Stimulated activated CD4-positive, alpha-beta T cell treated with anti-CD3 and anti-CD28 coated beads, Interleukin-4, amount 100 ng/mL, for 24 hours (primary cell): ENCODE measurements at regions not wholly inside any gene's neighbourhood (a gene's known extent, or its start where the extent isn't known, plus 50 kb on each side); places are given as distances from the start of the nearest gene placed in this dataset.
"Not testable (repeated sequence)": the region's sequence is repeated elsewhere in the genome, so short reads cannot be mapped to it uniquely, and the experiment has no call there.

Experiments used
- DNase-seq: peaks from one replicate; pipeline ENCODE4 v3.0.0-alpha.2; 2020

- no peak for DNase-seq
Measured at GRCh38 chr19:30810726-30811125, 438.5 kb downstream of the ZNF536 start.

GRCh38 chr19:30807278-30807677 lies 435.1 kb downstream of the ZNF536 start:
- no peak for DNase-seq

- no peak for DNase-seq
Measured at GRCh38 chr19:30806311-30806710, 434.1 kb downstream of the ZNF536 start.

- DNase-seq = no peak
Measured at GRCh38 chr19:30804751-30805150, 432.6 kb downstream of the ZNF536 start.

- not testable (repeated sequence) for DNase-seq
Measured at GRCh38 chr19:30804333-30804732, 432.1 kb downstream of the ZNF536 start.

- no peak for DNase-seq
Measured at GRCh38 chr19:30802424-30803013, 430.3 kb downstream of the ZNF536 start.

GRCh38 chr19:30799865-30800755 lies 427.9 kb downstream of the ZNF536 start:
- DNase-seq = peak; percentile 29

- no peak for DNase-seq
Measured at GRCh38 chr19:30795727-30796126, 423.5 kb downstream of the ZNF536 start.

GRCh38 chr19:30792561-30793505 lies 420.6 kb downstream of the ZNF536 start:
- DNase-seq = no peak

GRCh38 chr19:30791088-30791487 lies 418.9 kb downstream of the ZNF536 start:
- DNase-seq = no peak

- DNase-seq = no peak
Measured at GRCh38 chr19:30790056-30790680, 418.0 kb downstream of the ZNF536 start.

- DNase-seq = no peak
Measured at GRCh38 chr19:30788105-30788765, 416.1 kb downstream of the ZNF536 start.

GRCh38 chr19:30785458-30786137 lies 413.4 kb downstream of the ZNF536 start:
- DNase-seq = no peak

- DNase-seq = peak; percentile 60
Measured at GRCh38 chr19:30784850-30785457, 412.8 kb downstream of the ZNF536 start.

GRCh38 chr19:30783936-30784335 lies 411.8 kb downstream of the ZNF536 start:
- DNase-seq = no peak

GRCh38 chr19:30783212-30783611 lies 411.0 kb downstream of the ZNF536 start:
- no peak for DNase-seq

GRCh38 chr19:30781519-30781918 lies 409.3 kb downstream of the ZNF536 start:
- DNase-seq = no peak

- DNase-seq = no peak
Measured at GRCh38 chr19:30781047-30781446, 408.9 kb downstream of the ZNF536 start.

GRCh38 chr19:30780456-30780855 lies 408.3 kb downstream of the ZNF536 start:
- no peak for DNase-seq

GRCh38 chr19:30780032-30780431 lies 407.8 kb downstream of the ZNF536 start:
- no peak for DNase-seq
